Stimulated activated CD8-positive, alpha-beta memory T cell treated with anti-CD3 and anti-CD28 coated beads, Interleukin-12 subunit alpha, Interleukin-12 subunit beta, amount 100 ng/mL, for 24 hours (primary cell): ENCODE measurements at regions not wholly inside any gene's neighbourhood (a gene's known extent, or its start where the extent isn't known, plus 50 kb on each side); places are given as distances from the start of the nearest gene placed in this dataset.
"Not testable (repeated sequence)": the region's sequence is repeated elsewhere in the genome, so short reads cannot be mapped to it uniquely, and the experiment has no call there.

Experiments
- DNase-seq: peaks from one replicate; pipeline ENCODE4 v3.0.0-alpha.2; 2020; ENCODE audit errors: extremely low read depth

GRCh38 chr13:74246487-74246886 is 112.3 kb upstream of the KLF12 start:
- no peak for DNase-seq

- no peak for DNase-seq
Observed at GRCh38 chr13:74243637-74244526, 109.7 kb upstream of the KLF12 start.

DNA sequence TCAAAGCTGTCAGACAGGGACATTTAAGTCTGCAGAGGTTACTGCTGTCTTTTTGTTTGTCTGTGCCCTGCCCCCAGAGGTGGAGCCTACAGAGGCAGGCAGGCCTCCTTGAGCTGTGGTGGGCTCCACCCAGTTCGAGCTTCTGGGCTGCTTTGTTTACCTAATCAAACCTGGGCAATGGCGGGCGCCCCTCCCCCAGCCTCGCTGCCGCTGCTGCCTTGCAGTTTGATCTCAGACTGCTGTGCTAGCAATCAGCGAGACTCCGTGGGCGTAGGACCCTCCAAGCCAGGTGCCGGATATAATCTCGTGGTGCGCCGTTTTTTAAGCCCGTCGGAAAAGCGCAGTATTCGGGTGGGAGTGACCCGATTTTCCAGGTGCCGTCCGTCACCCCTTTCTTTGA is 107.1 kb upstream of the KLF12 start:
- not testable (repeated sequence) for DNase-seq

DNA sequence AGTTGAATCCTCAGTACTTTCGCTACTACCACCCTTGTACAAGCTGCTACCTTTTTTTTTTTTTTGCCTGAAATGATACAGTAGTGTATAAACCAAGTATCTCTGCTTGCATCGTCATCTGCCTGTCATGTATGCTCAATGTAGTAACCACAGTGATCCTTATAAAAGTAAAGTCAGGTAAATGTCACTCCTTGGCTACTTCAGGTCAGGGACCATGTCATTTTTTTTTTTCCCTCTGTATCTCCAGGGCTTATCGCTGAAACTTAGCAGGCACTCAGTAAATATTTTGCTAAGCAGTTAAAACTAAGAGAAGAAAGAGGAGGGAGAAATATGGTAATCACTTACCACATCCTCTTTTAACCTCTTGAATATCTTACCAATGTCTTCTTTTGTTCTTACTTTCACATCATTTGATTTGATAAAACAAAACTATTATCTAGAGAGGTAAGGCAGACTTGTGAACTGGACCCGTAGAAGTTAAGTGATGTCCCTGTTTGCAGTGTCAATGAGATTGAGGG is 96.8 kb upstream of the KLF12 start:
- no peak for DNase-seq

- DNase-seq = no peak
Observed at GRCh38 chr13:74229242-74229641, 95.0 kb upstream of the KLF12 start.

GRCh38 chr13:74227476-74228158 is 93.4 kb upstream of the KLF12 start:
- no peak for DNase-seq

GRCh38 chr13:74226791-74227475 is 92.7 kb upstream of the KLF12 start:
- no peak for DNase-seq

DNA sequence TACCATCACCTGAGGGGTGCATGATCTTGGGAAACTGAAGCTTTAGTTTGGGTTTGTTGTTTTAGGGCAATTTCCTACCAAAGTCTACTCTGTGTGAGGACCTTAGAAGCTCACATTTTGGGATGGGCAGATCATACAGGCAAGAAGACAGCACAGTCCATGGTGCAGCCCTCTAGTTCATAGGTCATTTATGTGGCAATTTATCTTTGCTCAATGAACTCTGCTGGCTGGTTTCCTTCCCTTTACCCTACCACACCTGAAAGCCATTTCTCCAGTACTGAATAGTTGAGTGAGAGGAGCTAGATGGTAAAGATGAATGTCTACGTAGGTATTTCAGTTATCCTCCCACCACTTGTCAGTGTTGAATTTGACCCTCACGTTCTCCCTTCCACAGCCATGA is 87.5 kb upstream of the KLF12 start:
- DNase-seq = no peak

DNA sequence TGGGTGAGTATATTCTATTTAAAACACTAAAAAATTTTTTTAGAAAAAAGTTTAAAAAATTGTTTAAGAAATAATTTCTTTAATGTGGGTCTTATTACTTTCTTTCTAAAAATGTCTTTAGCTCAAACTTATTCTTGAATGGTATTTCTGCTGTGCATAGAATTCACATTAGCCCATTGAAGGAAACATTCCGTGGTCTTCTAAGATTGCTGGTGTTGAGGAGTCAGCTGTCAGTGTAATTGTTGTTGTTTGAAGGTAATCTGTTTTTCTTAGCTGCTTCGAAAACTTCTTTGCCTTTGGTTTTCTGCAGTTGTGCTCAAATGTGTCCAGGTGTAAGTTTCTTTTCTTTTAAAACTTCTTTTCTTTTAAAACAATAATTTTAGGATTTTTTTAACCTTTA is 85.4 kb upstream of the KLF12 start:
- DNase-seq = no peak

DNA sequence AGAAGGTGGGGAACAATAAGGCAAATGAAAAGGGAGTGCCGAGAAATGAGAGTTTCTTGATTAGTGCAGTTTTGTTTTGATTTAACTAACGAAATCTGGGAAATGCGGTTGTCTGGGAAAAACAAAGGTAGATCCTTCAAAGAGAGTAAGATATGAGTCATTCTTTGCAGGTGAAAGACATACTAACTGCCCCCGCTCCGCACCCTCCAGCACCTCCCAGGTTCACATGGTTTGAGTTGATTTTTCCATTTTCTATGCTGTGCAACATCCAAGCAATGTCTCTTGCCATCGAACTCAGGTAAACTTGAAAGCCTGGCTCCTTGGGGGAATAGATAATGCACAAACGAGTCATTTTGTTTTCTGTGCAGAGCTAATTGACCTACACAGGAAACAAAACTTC is 84.1 kb upstream of the KLF12 start:
- DNase-seq = no peak

GRCh38 chr13:74217811-74218210 is 83.6 kb upstream of the KLF12 start:
- no peak for DNase-seq

GRCh38 chr13:74215420-74215819 is 81.2 kb upstream of the KLF12 start:
- DNase-seq = no peak

- DNase-seq = no peak
Observed at GRCh38 chr13:74214321-74214720, 80.1 kb upstream of the KLF12 start.

GRCh38 chr13:74210693-74211393 is 76.6 kb upstream of the KLF12 start:
- DNase-seq = no peak

- DNase-seq = no peak
Observed at GRCh38 chr13:74206855-74207254, 72.7 kb upstream of the KLF12 start.

DNA sequence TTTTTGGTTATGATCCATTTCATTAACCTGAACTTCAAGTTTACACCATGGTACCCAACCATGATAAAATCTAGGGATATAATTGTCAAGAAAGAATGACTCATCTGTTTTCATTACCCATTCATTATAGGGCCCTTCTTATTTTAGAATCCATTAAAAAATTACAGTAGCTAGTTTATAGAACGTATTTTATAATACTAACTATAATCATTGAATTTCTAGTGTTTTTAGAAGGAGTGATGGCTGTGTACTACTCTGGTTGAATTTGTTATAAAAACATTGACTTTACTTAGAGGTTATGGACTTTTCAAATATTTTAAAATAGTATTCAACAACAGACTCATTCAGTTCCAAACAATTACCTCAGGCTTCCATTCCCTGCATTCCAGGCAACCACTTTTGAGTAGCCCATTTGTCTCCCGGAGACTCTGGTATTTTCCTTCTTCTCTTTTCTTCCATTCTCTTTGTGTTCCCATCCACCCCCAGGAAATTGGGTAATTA is 71.9 kb upstream of the KLF12 start:
- DNase-seq = no peak

DNA sequence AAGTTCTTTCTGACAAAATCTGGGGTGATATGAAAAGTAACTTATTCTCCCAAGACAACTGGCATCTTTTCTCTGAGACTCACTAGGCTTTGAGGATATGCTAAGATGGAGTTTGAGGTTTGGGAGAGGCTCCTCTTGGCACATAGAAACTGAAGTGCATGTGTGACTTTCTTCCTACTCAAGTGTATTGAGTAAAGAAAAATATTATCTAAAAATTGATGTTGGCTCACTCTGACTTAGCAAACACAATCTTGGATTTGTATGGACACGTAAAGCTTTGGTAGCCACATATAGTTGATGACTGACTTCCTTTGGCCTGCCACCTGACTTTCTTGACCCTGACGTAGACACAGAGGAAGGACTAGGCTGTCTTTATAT is 71.1 kb upstream of the KLF12 start:
- DNase-seq = no peak

DNA sequence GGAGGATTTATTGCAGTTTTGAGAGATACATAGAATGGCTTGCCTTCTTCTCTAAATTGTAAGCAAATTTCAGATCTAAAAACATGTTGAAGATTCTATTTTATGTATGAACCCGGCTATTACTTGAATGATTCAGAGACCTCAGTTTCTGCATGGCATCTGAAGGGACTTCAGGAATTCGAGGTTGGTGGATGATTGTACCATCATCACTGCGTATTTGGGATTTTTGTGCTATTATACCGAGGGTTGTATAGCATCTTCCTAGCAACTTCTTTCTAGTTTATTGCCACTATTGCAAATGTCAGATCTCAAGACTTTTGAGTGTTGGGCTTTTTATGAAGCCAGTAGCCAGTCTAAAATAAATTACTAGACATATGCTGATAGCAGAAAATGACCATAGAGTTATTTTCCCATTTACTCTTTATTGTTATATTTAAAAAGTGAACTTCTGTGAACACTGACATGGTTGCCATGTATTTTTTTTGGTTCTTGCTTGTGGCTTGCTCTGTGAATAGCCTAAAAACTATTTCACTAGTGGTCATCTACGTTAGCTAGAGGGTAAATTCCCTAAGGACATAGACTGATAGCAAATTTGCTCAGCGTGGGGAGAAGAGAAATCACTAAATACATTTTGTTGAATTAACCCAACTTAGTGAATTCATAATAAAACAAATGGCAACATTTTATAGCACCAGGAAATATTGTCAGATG is 70.6 kb upstream of the KLF12 start:
- no peak for DNase-seq

- DNase-seq = no peak
Observed at GRCh38 chr13:74203576-74203975, 69.4 kb upstream of the KLF12 start.

DNA sequence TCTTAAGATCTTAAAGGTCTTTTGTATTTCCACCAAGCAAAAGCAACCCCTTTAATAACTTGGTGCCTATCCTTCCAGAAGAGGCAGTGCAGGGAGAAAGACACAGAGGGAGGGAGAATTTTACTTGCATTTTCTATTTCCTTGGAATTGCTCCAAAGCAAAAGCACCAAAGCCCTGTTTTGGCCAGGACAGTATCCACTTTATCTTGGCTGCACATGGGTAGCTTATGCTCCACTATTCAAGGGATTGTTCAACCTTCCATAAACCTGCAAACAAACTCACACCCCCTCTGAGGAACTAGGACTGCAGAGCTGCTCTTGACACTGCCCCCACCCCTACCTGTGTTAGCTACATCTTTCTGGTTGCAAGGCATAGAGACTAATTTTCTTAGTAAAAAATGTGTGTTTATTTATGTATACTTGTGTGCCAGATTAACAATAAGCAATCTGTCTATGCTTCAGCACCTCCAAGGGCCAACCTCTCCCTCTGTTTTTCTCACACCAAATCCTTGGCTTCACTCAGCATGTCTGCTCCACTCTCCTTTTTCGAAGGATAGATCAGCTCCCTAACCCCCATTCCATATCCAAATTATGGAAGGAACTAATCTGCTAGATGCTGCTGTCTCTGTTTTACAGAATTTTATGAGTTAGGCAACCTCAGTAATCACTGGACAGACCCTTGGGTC is 68.1 kb upstream of the KLF12 start:
- no peak for DNase-seq
